ENCODE measurements at regions not wholly inside any gene's neighbourhood (a gene's known extent, or its start where the extent isn't known, plus 50 kb on each side); places are given as distances from the start of the nearest gene placed in this dataset.

DNA sequence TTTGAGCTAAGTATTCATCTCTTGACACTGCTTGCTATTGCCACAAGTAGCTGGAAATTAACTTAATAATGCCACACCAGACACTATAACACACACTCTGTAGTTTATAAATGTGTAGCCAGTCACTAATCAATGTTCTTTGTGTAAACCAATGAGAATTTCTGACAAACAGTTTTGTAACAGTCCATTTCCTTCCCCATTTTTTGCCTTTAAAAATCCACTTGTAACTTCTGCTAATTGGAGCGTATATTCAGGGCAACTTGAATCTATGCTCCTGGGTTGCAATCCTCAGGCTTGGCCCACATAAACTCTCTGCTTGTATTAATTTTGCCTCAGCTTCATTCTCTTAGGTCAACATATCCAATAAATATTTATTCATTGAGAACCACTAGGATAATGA is 125.0 kb upstream of the DHRS4 start:
- TF ChIP-seq ZNF274 (IDR thresholded peaks at IDR 0.05; ENCODE audit: low read depth, low read length) (no peak), YY1 (IDR thresholded peaks at IDR 0.05; ENCODE audit: insufficient read depth, insufficient read length) (no peak), SUZ12 (IDR thresholded peaks at IDR 0.05; ENCODE audit: extremely low read depth, insufficient read depth, insufficient read length) (no peak)

Data from NT2/D1 (cell line).